OCI-LY1 (cell line): ENCODE measurements at regions not wholly inside any gene's neighbourhood (a gene's known extent, or its start where the extent isn't known, plus 50 kb on each side); places are given as distances from the start of the nearest gene placed in this dataset.

Experiments
- H2AFZ ChIP-seq: fragments of 200-600 bp; sonication (generic), shearing (Covaris generic); 2 replicates; pipeline ENCODE4 v1.6.0; 2014; ENCODE audit warnings: antibody characterized with exemption, mild to moderate bottlenecking, low read length
- H3F3A ChIP-seq: fragments of 200-600 bp; sonication (generic), shearing (Covaris generic); 2 replicates; pipeline ENCODE4 v1.6.0; 2014; ENCODE audit warnings: mild to moderate bottlenecking, antibody characterized with exemption, low read length, moderate library complexity; ENCODE audit not compliant: insufficient read depth
- H3K27ac ChIP-seq: fragments of 200-600 bp; sonication (generic); 2 replicates; pipeline ENCODE4 v1.5.1; 2014; ENCODE audit warnings: low read length, mixed run types, mild to moderate bottlenecking, low read depth; ENCODE audit not compliant: poor library complexity, severe bottlenecking
- H3K27me3 ChIP-seq: fragments of 200-600 bp; sonication (generic); 2 replicates; pipeline ENCODE4 v1.6.0; 2014; ENCODE audit warnings: antibody characterized with exemption, mild to moderate bottlenecking, low read length, moderate library complexity; ENCODE audit not compliant: insufficient read depth
- H3K36me3 ChIP-seq: fragments of 200-600 bp; sonication (generic); 2 replicates; pipeline ENCODE4 v1.6.1; 2014; ENCODE audit warnings: mild to moderate bottlenecking, antibody characterized with exemption, low read length, moderate library complexity, mixed read lengths; ENCODE audit not compliant: insufficient read depth
- H3K4me1 ChIP-seq: fragments of 200-600 bp; sonication (generic); 2 replicates; pipeline ENCODE4 v1.5.1; 2014; ENCODE audit warnings: mild to moderate bottlenecking, low read length, moderate library complexity; ENCODE audit not compliant: insufficient read depth, severe bottlenecking
- H3K4me2 ChIP-seq: fragments of 200-600 bp; sonication (generic), shearing (Covaris generic); 2 replicates; pipeline ENCODE4 v1.6.1; 2014; ENCODE audit warnings: low read length
- H3K4me3 ChIP-seq: fragments of 200-600 bp; sonication (generic); 2 replicates; pipeline ENCODE4 v1.5.1; 2014; ENCODE audit warnings: low read length, low read depth, mild to moderate bottlenecking, mixed read lengths; ENCODE audit not compliant: poor library complexity, severe bottlenecking
- H3K79me2 ChIP-seq: fragments of 200-600 bp; shearing (Covaris generic); 2 replicates; pipeline ENCODE4 v1.6.1; 2016; ENCODE audit warnings: mixed run types, low read length, mixed read lengths; ENCODE audit not compliant: insufficient read depth
- H3K9ac ChIP-seq: fragments of 200-600 bp; sonication (generic), shearing (Covaris generic); 2 replicates; pipeline ENCODE4 v1.6.1; 2014; ENCODE audit warnings: mild to moderate bottlenecking, low read length, mixed read lengths
- H3K9me2 ChIP-seq: fragments of 200-600 bp; sonication (generic), shearing (Covaris generic); 2 replicates; pipeline ENCODE4 v1.6.1; 2014; ENCODE audit warnings: low read depth, mild to moderate bottlenecking, low read length, mixed read lengths
- H3K9me3 ChIP-seq: fragments of 200-600 bp; shearing (Covaris generic); 2 replicates; pipeline ENCODE4 v1.6.1; 2014; ENCODE audit warnings: low read length, mixed read lengths
- H4K20me1 ChIP-seq: fragments of 200-600 bp; sonication (generic), shearing (Covaris generic); 2 replicates; pipeline ENCODE4 v1.6.0; 2016; ENCODE audit warnings: mild to moderate bottlenecking, low read length; ENCODE audit not compliant: insufficient read depth
- EZH2 ChIP-seq: fragments of 200-600 bp; sonication (generic), shearing (Covaris generic); IDR thresholded peaks from 2 replicates; pipeline ENCODE4 v1.8.0; 2017; ENCODE audit warnings: borderline replicate concordance, mixed run types, mild to moderate bottlenecking, antibody characterized with exemption, low read length, moderate library complexity, mixed read lengths
- TF ChIP-seq, protein P1 (sequence below): fragments of 200-600 bp; sonication (generic), shearing (Covaris generic); IDR thresholded peaks from 2 replicates; pipeline ENCODE4 v1.5.1; 2017; ENCODE audit warnings: mild to moderate bottlenecking, antibody characterized with exemption, low read length, moderate library complexity, mixed read lengths

DNA sequence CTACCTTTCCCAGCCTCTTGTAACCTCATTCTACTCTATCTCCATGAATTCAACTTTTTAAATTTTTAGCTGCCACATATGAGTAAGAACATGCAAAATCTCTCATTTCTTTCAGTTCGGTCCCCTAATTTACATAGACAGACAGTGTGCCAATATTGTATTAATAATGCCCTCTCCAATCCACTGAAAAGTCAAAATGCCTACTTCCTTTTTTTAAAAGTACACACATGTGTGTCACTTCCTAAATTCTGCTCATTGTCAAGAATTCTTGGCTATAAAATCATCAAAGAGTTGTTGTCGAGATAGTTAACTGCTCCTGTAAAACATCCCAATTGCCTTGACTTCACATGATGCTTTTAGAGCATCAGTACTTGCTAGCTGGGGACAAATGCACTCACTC lies 84.2 kb upstream of the IL12A start:
- H2AFZ ChIP-seq: no peak overlapping the region
- H3K9me2 ChIP-seq: no peaks in the 10 kb centered on the region
- no peaks in the 10 kb centered on the region for H3K27me3 ChIP-seq
- H3K36me3 ChIP-seq: no peaks in the 10 kb centered on the region
- H3F3A ChIP-seq: no peaks in the 10 kb centered on the region
- H3K9me3 ChIP-seq: no peaks in the 10 kb centered on the region
- no peaks in the 10 kb centered on the region for H3K4me1 ChIP-seq
- TF ChIP-seq EZH2: no peak
- TF ChIP-seq, protein P1, sequence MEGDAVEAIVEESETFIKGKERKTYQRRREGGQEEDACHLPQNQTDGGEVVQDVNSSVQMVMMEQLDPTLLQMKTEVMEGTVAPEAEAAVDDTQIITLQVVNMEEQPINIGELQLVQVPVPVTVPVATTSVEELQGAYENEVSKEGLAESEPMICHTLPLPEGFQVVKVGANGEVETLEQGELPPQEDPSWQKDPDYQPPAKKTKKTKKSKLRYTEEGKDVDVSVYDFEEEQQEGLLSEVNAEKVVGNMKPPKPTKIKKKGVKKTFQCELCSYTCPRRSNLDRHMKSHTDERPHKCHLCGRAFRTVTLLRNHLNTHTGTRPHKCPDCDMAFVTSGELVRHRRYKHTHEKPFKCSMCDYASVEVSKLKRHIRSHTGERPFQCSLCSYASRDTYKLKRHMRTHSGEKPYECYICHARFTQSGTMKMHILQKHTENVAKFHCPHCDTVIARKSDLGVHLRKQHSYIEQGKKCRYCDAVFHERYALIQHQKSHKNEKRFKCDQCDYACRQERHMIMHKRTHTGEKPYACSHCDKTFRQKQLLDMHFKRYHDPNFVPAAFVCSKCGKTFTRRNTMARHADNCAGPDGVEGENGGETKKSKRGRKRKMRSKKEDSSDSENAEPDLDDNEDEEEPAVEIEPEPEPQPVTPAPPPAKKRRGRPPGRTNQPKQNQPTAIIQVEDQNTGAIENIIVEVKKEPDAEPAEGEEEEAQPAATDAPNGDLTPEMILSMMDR: no peak
- H3K9ac ChIP-seq: no peak overlapping the region
- H3K27ac ChIP-seq: no peak overlapping the region
- no peaks in the 10 kb centered on the region for H4K20me1 ChIP-seq
- H3K79me2 ChIP-seq: no peaks in the 10 kb centered on the region
- no peak overlapping the region for H3K4me3 ChIP-seq
- H3K4me2 ChIP-seq: no peak overlapping the region

DNA sequence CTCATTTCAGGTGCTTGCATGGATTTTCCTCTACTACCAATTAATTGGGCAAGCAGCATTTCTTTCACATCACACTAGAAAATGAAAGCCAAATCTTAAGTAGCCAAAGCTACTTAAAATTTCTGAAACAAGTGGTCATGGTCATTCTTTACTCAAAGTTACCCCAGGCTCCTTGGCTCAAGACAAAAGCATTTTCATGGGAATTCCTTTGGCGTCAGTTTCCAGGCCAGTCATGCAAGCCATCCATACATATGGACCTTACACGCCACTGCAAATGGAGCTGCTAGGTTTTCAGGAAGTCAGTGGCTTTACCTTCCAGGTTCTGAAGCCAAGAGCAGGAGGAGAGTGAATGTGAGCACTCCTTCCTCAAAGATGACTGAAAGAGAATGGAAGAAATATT lies 83.7 kb upstream of the IL12A start:
- H3K9me3 ChIP-seq: no peaks in the 10 kb centered on the region
- H2AFZ ChIP-seq: no peak overlapping the region
- H3K36me3 ChIP-seq: no peaks in the 10 kb centered on the region
- H3K9ac ChIP-seq: no peak overlapping the region
- no peaks in the 10 kb centered on the region for H3K27me3 ChIP-seq
- no peaks in the 10 kb centered on the region for H3K9me2 ChIP-seq
- H3K4me1 ChIP-seq: no peaks in the 10 kb centered on the region
- no peak for TF ChIP-seq EZH2
- TF ChIP-seq, protein P1: no peak
- no peak overlapping the region for H3K4me3 ChIP-seq
- no peak overlapping the region for H3K4me2 ChIP-seq
- H3K27ac ChIP-seq: no peak overlapping the region
- H3F3A ChIP-seq: no peaks in the 10 kb centered on the region
- no peaks in the 10 kb centered on the region for H3K79me2 ChIP-seq
- no peaks in the 10 kb centered on the region for H4K20me1 ChIP-seq

DNA sequence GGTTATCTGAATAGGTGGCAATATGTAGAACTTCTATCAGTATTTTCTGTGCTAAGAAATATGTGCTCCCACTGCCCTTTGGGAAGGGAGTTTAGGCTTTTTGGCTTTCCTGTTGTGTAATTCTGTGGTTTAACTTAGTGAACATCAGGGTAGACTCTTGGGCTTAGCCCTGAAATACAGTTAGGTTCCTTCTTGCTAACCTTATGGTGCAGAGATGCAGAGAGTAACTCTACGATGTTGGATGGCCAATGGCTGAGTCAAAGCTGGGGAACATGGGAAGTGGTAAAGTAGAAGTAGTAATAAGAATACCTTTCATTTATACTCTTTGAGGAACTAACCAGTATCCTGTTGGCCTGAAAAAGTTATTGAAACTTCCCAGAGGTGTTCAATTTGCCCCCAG lies 80.8 kb upstream of the IL12A start:
- Histone ChIP-seq H3K4me2 (no peak overlapping the region), H2AFZ (no peak overlapping the region), H3K36me3 (no peaks in the 10 kb centered on the region), H3K9ac (no peak overlapping the region), H3K4me1 (no peaks in the 10 kb centered on the region), H3K79me2 (no peaks in the 10 kb centered on the region), H3K27ac (no peak overlapping the region), H3K9me2 (no peaks in the 10 kb centered on the region), H3F3A (no peaks in the 10 kb centered on the region), H4K20me1 (no peaks in the 10 kb centered on the region), H3K4me3 (no peak overlapping the region), H3K9me3 (no peaks in the 10 kb centered on the region), H3K27me3 (no peaks in the 10 kb centered on the region)
- TF ChIP-seq EZH2: no peak
- TF ChIP-seq, protein P1: no peak
